ACHN (cell line): ENCODE measurements at regions not wholly inside any gene's neighbourhood (a gene's known extent, or its start where the extent isn't known, plus 50 kb on each side); places are given as distances from the start of the nearest gene placed in this dataset.
"Not testable (repeated sequence)": the region's sequence is repeated elsewhere in the genome, so short reads cannot be mapped to it uniquely, and the experiment has no call there.

Experiments used
- DNase-seq: peaks from one replicate; pipeline ENCODE4 v3.0.0-alpha.2; 2015
- in situ Hi-C: cut with HindIII; loops from 2 replicates; pipeline ENCODE4 v1.10.0; 2017; ENCODE audit warnings: low sequenced_read_pairs, low pct_ligation_motif_present, low pct_unique_long_range_greater_than_20kb

DNA sequence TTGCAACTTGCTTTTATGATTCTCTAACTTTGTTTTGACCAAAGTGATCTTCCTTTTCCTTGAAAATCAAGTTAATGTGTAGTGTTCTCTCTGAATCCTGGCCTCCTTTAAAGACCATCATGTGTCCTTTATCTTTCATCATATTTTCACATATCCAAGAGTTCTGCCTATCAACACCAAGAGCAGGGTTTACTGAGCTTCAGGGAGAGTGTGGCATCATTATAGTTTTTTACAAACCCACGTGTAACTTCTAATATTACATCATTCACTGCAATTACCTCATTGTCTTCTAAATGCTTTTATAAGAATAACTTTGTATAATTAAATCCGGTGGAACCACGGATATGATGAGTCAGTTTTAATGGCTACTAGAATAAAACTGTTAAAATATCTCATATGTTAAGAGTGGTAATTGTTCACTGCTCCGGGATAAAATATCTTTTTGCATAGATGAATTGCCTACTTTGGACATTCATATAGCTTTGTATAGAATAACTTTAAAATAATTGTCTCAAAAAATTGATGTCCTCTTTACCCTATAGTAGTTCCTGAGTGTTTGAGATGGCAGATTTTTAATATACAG is 248.8 kb upstream of the GRM7 start:
- in situ Hi-C loops = no loop called here
- DNase-seq = no peak

DNA sequence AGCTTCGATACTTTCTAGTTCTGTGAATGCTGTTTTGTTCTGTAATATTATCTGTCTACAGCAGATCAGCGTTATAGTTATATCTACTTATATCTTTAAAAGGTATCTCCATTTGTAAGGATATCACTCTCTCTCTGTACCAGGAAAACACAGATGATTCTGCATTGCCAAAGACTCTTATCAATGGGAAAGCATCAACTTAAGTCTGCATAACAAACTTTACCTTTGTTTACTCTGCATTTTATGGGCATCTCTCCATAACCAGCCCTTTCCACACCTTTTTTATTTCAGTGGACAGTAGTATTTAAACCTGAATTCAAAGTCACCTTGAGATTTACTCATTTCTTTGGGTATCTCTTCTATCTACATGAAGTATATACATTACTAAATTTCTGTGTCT is 238.7 kb upstream of the GRM7 start:
- in situ Hi-C loops = no loop called here
- DNase-seq = no peak

DNA sequence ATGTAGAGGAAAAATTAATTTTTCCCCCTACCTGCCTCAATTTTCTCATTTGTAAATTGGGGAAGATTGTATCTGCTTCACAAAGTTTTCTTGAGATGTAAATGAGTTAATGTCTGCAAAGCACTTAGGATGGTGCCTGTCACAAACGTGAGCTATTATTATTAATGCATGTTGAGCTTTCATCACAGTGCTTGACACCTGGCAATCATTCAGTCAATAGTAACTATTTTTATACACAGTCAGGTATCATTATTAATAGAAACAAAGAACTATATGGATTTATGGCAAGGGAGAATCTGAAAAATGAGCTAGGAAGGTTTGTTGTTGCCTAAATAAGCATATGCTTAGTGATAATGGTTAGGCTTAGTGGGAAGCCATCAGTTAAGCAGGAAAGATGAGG is 238.2 kb upstream of the GRM7 start:
- no peak for DNase-seq
- in situ Hi-C loops = no loop called here

DNA sequence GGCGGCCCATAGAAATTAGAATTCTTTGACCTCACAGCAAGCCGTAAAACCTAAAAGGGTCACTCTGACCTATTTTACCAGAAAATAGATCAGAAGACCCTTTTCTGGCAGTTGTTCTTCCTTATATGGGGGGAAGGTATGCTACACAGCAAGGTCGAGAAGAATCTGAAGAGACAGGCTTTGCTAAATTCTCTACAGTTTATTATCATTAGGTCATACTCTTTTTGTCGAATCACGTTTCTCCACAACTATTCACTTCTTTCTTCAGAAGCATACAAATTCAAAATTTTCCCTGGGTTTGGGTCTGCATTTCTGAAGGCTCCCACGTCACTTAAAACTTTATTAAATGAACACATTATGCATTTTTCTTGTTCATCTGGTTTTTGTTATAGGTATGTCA is 229.5 kb upstream of the GRM7 start:
- no peak for DNase-seq
- in situ Hi-C loops = no loop called here

DNA sequence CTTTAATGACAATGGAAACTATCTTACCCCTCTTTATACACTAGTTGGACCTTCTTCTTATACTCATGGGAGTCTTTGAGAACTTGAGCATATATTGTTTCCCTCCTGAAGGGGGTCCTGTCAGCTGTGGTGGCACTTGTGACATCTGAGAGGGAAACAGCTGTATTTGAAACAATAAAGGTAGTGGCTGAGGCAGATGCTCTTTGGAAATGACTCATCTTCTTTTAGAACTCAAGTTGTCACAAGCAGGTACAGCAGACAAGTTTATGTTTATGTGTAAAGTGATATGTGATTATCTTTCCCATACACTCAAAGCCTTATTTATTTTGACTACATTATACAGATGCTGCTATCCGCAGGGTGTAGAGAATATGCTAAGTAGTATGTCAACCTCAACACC is 220.0 kb upstream of the GRM7 start:
- in situ Hi-C loops = no loop called here
- no peak for DNase-seq

DNA sequence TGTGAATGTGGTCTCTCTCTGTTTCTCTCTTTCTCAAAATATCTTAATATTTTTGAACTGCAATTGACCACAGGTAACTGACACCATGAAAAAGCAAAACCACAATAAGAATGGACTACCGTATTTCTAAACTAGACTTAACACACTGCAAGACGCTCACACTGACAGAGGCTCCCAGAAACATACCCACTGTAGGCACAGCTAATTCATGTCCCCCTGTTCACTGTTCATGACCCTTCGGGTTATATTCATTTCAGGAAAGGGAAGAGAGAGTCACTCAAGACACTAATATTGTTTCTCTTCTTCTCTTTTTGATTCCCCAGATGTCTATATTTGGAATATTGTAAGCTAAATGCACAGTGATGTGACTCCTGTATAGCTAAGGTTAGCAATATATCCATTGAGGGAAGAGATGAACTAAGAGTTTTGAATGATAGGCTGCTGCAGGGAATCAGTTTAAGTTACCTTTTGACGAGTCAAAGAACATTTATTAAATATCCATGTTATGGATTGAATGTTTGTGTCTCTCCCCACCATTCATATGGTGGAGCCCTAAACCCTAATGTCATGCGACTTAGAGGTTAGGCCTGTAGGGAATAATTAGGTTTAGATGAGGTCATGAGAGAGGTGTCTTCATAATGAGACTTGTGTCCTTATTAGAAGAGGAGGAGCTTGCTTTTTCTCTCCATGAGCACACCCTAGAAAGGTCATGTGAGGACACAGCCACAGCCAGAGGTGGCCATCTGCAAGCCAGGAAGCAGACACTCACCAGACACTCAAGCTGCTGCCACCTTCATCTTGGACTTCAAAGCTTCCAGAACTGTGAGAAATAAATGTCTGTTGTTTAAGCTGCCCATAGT is 216.6 kb upstream of the GRM7 start:
- in situ Hi-C loops = no loop called here
- no peak for DNase-seq

DNA sequence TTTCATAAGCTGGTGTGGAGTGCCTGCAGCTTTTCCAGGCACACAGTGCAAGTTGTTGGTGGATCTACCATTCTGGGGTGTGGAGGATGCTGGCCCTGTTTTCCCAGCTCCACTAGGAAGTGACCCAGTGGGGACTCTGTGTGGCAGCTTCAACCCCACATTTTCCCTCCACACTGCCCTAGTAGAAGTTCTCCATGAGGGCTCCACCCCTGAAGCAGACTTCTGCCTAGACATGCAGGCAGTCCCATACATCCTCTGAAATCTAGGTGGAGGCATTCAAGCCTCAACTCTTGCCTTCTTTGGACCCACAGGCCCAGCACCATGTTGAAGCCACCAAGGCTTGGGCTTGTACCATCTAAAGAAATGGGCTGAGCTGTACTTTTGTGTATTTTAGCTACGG is 206.2 kb upstream of the GRM7 start:
- in situ Hi-C loops = no loop called here

DNA sequence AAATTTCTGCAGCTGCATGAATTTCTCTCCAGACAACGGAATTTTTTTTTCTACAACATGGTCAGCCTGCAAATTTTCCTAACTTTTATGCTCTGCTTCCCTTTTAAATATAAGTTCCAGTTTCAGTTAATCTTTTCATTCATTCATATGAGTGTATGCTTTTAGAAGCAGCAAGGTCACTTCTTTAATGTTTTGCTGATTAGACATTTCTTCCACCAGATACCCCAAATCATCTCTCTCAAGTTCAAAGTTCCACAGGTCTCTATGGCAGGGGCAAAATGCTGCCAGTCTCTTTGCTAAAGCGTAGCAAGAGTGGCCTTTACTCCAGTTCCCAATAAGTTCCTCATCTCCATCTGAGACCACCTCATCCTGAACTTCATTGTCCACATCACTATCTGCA is 205.6 kb upstream of the GRM7 start:
- in situ Hi-C loops = no loop called here
- no peak for DNase-seq

More for the DNA sequence above, 206.2 kb upstream of the GRM7 start:
- no peak for DNase-seq

DNA sequence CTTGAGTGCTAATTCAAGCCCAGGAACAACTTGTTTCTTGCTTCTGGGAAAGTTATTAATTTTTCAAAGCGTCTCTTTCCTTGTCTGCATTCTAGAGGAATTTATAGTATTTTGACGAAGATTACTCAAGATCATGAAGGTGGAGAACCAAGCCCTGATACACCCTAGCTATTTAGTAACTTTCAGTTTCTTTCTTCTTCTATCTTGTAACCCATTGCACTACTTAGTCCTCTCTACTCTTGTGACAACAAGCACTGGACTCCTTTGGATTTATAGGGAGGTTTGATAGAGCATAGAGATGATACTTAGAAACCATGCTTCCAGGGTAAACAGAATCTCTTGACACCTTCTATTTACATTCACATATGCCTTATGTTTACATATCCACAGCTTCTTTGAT is 203.3 kb upstream of the GRM7 start:
- in situ Hi-C loops = no loop called here
- no peak for DNase-seq

DNA sequence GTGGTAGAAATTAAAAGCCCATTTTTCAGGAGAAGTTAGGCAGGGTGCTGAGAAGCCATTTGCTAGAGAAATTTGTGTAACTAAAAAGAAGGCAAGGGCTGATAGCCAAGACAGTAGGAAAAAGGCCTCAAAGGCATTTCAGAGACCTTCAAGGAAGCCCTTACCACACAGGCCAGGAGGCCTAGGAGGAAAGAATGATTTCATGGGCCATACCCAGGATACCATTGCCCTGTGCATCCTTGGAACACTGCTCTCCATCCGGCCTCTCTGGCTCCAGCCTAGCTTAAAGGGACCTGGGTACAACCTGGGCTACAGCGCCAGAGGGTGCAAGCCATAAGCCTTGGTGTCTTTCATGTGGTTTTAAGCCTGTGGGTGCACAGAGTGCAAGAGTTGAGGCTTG is 193.6 kb upstream of the GRM7 start:
- DNase-seq = no peak
- in situ Hi-C loops = no loop called here

DNA sequence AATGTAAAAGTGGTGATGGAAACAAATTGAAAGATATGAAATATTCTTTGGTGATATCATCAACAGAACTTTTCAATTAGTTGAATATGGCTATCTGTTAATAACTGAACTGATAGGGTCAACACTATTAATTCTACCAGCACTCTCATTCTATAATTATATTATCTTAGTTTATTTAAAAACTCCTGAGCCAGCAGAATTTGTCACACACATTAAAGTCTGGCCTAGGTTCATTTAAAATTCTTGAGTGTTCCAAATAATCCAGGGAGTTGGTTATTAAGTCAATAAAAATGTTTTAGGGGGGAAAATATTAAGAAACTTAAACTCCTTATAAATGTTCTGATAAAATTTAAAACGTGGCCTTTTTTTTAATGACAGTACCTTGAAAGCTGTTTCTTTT is 189.6 kb upstream of the GRM7 start:
- DNase-seq = no peak
- in situ Hi-C loops = no loop called here

DNA sequence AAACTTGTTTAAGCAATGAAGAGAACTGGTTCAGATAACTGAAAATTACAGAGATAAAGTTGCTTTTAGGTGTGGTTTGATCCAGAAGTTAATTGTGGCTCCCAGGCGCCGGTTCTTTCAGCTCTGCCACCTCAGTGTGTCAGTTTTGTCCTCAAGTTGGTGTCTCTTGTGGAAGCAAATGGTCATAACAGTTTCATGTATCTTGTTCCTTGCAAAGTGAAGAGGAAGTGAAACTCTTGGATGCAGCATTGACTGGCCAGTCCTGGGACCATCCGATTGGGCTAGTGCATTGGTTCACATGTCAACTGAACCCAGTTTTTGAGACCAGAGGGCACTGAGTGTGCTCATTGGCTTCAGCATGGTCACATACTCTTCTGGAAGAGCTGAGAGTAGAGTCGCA is 181.4 kb upstream of the GRM7 start:
- in situ Hi-C loops = no loop called here
- no peak for DNase-seq

DNA sequence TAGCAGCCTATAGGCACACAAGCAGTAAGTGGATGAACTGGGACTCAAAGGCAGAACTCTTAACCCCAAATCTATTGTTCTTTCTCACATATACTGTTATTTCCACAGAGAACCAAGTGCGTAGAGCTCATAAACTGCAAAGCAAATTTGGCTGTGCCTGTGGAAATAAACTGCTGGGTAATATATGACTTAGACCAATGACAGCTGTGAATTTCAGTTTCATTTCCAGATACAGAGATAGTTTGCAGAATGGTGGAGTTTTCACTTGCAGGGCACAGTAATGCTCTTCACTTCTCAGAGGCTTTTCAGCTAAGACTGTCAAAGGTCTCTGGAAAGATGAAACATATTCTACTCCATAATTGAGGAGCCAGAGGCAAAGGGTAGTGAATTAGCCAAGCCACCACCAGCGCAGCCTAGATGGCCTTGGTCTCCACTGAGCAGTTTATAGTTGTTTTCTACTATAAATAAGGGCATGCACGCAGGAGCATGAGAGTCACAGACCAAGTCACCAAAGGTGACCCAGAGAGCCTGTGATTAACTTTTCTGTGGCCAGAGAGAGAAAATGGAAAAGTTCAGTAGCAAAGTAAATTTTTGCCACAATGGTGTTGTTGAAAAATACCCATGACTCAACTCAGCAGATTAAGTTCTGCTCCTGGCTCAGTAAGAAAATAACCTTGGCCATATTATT is 180.7 kb upstream of the GRM7 start:
- in situ Hi-C loops = no loop called here
- no peak for DNase-seq

DNA sequence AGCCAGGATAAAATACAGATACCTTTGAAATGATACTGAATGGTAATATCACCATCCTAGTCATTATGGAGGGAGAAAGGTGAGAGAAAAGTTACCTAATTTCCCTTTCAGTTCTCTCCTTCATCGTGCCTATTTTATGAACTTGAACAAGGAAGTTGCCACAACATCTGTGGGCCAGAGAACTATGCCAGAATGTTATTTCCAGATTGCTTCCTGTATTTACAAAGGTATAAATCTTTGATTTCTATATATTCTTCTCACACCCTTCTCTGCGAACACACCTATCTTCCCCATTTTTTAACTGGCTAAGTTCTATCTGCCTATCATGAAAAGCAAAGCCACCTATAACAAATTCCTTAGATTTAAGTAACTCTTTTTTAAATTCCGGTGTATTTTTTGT is 163.6 kb upstream of the GRM7 start:
- in situ Hi-C loops = no loop called here
- DNase-seq = no peak

DNA sequence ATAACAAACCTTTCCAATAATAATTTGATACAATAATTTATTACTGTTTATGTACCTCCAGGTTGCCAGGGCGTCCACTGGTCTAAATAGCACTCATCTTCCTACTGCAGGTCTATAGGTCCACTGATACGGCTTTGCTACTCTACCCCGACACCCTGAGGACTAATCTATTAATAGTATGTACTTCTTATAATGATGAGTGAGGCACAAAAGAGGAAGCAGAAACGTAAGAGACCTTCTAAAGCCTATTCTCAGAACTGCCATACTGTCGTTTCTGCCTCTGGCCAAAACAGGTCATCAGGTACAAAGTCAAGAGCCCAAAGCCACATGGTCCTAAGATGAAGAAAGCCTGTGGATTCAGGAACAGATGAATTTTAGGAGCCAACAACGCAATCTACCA is 163.2 kb upstream of the GRM7 start:
- in situ Hi-C loops = no loop called here
- no peak for DNase-seq

DNA sequence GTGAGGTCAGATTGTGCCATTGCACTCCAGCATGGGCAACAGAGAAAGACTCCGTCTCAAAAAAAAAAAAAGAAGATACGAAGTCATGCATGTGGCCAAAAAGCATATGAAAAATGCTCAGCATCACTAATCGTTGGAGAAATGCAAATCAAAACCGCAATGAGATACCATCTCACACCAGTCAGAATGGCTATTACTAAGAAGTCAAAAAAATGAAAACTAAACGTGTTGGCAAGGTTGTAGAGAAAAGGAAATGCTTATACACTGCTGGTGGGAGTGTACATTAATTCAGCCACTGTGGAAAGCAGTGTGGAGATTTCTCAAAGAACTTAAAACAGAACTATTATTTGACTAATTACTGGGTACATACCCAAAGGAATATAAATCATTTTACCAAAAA is 156.1 kb upstream of the GRM7 start:
- in situ Hi-C loops, DNase-seq: not testable (repeated sequence)

DNA sequence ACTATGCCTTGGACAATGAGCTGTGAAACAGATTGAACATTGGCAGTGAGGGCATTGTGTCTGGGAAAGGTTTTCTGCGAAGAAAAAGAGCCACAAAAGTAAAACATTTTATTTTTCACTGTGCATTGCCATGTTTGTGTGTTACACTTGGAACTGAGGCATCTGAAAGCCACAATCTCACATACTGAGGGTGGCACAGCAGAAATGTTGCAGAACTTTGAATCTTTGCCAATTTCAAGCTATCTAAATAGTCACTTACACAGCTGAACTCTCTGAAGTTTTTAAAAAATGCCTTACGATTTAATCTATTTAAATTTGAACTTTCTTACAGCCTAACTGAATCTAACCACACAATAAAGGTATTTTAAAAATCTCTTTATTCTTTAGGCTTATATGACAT is 154.1 kb upstream of the GRM7 start:
- in situ Hi-C loops = no loop called here

DNA sequence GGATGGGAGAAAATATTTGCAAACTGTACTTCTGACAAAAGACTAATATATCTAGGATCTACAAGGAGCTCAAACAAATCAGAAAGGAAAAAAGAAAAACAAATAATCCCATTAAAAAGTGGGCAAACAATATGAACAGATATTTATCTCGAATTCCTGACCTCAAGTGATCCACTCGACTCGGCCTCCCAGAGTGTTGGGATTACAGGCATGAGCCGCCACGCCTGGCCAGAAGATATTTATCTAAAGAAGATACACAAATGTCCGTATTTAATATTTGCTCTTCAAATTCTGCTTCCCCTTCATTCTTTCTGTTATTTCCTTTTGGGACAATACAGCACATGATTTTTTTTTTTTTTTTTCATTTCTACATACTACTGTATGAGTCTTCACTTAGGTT is 151.7 kb upstream of the GRM7 start:
- in situ Hi-C loops = no loop called here
- no peak for DNase-seq

More for the DNA sequence above, 154.1 kb upstream of the GRM7 start:
- no peak for DNase-seq

DNA sequence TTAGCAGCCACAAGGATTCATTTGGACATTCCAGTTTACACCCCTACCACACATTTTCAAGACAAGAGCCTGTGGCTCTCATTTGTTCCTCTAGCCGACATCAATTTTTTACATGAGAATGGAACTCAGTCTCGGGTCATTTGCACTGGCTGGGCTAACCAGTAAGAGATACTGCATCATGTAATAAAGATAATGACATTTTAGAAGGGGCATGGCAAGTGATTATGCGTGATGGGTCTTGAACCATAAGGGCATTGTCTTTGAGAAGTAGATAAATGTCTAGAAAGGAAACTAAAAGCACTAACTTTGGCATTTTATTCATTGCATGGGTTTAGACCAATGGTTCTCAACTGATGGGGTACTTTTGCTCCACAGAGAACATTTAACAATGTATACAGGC is 146.0 kb upstream of the GRM7 start:
- DNase-seq = no peak
- in situ Hi-C loops = no loop called here

DNA sequence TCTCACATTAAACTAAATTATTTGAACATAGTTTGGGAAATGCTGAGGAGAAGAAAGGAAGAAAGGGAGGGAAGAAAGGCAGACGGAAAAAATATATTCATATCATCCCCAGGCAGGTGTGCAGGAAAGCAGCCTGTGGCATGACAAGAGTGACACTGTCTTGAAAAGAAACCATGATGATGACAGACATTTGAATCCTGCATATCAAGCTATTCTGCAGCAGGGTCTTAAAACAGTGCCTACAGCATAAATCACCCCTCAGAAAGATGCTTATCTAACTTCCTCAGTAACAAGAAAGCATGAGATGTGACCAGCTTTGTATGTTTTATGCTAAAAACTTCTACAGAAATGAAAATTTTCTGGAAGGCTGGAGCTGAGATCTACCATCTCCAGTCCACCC is 144.5 kb upstream of the GRM7 start:
- in situ Hi-C loops = no loop called here
- no peak for DNase-seq
